Non-pigmented ciliary epithelial cell (primary cell): ENCODE measurements at regions not wholly inside any gene's neighbourhood (a gene's known extent, or its start where the extent isn't known, plus 50 kb on each side); places are given as distances from the start of the nearest gene placed in this dataset.
A peak's percentile ranks its signal among the peaks of the same experiment; 100 is the strongest.
"Not testable (repeated sequence)": the region's sequence is repeated elsewhere in the genome, so short reads cannot be mapped to it uniquely, and the experiment has no call there.

Experiments used
- DNase-seq: peaks from one replicate; pipeline ENCODE4 v3.0.0-alpha.2; 2010; ENCODE audit warnings: low read depth

DNA sequence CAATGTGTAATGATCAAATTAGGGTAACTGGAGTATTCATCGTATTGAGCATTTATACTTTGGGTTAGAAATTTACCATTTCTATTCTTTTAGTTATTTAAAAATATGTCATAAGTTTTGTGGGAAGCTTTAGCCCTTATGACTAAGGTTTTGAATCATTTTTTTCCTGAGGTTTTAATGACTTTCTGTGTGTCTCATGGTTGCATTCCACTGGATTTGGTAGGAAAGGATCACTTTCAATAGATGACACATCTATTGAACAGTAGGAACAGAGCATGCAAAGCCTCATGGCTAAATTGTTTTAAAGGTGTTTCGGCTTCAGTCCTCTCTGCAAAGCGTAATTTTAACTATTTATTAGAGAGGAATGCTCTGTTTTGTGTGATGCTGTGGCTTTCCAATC, 512.4 kb upstream of the CHD1 start:
- no peak for DNase-seq

DNA sequence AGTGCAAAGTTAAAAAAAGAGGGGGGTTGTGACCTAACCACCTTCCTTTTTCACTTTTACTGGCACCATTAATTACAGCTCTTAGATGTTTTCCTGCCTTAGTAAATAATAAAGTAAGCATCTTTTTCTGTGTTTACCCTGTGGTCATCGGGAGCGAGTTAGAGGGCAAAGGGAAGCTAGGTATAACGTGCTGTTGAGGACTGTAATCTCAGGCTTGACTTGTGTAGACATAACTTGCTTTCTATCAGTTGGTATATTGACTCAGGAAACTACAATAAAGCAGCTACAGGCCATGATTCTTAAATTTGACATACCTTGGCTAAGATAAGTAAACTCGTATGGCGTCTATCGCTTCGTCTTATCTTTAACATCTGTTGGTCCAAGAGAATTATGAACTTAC, 509.8 kb upstream of the CHD1 start:
- no peak for DNase-seq

DNA sequence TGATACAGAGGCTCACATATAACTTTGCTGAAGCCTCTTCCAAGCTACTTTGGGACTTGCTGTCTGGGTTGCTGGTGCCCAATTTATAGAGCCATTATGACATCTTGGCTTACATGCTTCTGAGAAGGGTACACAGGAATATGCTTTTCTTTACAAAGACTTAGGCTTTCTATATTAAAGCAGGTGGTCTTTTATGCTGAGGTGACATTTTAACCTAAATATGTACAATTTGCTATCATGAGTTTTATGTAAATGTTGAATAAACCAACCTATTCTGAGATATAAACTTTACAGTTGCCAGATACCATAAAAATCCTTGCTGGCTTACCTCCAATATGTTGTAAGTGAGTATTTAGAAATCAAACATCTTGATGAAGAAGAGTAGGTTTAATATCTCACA, 509.2 kb upstream of the CHD1 start:
- no peak for DNase-seq

DNA sequence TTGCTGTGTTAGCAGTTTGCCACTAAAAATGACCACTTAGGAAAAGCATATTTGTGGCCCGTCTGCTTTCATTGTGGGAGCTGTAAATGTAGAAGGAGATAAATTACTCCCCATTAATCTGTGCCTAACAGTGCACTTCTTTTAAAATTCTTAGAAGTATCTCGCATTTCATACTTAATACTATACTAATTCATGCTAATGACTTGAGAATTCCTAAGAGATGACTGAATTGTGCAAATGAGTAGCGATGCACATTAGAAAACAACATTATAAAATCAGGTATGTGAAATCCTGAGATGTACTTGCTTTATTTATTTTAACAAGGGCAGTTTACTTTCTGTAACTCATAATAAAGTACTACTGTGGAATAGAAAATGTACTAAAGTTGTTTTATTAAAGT, 494.6 kb upstream of the CHD1 start:
- not testable (repeated sequence) for DNase-seq

DNA sequence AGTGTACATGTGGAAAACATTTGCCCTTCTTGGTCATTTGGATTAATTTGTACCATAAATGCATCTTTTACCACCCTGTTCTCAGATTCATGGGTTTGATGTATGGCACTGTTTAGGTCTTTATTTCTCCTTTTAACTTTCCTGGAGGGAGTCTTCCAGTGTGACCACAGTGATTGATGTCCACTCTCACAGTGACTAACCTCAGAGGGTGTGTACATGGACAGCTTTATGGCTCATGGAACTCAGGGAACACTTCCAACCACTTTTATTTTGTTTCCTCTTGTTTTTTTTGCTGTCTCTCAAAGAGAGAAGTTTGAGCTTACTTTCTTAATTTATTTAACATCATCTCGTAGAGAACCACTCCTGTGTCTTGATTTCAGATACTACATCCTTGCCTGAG, 489.8 kb upstream of the CHD1 start:
- not testable (repeated sequence) for DNase-seq

DNA sequence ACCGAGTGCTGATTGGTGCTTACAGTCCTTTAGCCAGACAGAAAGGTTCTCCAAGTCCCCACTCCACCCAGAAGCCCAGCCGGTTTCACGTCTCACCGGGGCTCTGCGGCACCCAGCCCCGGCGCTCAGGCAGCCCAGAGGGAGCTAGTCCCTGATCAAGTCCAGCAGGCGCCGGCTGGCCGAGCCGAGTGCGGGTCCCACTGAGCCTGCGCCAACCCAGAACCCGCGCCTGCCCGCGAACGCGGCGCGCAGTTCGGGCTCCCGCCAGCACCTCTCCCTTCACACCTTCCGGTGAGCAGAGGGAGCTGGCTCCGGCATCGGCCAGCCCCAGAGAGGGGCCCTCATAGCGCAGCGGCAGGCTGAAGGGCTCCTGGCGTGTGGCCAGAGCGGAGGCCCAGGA, 481.6 kb upstream of the CHD1 start:
- not testable (repeated sequence) for DNase-seq

DNA sequence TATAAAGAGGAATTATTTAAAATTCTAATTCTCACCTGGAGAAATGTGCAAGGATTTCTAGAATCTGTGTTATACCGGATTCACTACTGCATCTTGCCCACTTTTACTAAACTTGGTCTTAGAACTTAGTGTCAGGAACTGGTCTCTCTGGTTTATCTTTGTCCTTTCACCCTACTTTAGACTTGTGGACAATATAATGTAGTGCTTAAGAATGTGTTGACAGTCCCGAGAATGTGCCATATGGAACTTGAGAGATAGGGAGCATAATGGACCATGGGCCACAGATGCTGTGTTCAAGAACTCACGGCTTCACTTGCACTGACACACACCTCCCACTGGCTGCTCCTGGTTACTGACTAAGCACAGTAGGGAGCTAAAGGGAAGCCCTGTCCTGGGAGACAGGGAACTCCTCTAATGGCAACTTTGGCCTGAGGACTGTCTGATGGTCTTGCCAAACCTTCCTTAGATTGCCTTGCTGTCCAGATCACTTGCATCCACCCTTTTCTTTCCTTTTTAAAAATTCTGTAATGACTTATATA, 476.0 kb upstream of the CHD1 start:
- not testable (repeated sequence) for DNase-seq

DNA sequence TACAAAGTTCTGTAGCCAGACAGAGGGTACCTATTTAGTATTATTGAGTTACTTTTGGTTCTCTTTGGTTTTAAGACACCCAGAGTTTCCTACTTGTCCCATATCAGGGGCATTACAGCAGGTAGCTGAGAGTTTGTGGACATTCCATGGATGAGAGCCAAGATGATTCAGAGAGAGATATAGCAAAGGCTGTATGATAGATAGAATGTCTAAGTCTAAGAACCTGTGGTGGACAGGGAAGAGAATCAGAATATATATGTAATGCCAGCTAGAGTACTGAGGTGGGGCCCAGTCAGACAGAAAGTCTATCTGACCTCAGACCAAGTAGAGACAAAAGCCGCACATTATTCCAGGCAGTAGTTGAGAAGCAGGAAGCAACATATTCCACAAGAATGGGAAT, 471.8 kb upstream of the CHD1 start:
- DNase-seq = not testable (repeated sequence)

DNA sequence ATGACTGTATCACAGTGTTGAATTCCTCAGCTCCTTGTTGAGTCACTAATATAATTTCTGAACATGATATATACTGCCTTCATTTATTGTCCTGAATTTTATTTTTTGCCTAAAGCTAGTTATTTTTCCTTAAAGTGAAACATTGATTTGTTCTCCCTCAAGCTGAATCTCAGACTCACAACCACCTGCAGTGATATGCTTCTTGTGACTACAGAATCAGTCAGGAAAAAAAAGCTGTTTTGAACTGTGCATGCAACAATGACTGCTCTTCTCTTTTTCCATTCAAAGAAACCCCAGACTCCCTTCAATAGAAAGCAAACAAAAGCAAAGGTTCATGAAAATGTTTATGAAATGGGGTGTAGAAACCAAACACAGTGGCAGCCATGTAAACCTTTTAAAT, 470.2 kb upstream of the CHD1 start:
- DNase-seq = no peak

DNA sequence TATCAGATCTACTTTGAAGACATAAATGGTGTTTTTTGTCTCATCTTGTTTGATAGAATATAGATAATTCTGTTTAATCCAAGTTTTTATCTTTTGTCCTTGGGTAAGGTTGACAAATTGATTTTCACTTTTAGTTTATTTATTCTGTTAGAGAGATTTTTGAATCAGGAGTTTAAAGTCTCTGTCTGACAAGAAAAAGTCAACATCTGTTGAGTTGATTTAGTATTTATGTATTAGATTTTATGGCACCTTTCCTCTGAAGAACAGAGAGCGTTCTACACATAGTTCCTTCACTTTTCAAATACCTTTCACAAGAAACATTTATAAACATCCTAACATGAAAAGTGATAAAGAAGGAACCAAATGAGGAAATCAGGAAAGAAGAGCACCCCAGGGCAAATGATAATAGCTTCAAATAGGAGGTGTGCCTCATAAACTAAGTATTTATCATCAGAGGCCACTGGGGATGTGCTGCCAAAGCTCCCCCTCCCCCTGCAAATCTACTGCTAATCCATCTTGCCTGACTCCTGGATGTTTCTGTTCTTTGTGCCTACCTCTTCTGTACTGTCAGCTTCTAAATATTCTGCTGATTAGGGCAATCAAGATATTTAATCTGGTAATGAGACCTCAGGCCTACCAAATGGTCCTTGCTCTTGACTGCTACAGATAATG, 457.7 kb upstream of the CHD1 start:
- no peak for DNase-seq

DNA sequence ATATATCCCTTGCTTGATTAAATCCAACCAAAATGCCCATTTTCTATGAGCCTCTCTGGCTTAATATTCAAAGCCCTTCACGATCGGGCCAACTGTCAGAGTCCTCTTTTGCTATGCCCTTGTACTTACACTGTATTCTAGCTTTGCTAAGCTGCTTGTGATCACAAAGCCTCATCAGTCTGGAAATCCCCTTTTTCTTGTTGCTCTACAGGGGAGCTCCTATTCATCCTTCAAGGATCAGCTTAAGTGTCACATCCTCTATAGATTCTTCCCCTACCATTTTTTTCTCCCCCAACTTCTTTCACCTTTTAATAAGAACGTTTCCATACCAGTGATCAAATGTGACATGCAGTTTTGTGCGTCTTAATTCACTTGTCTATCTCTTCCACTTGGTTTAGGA, 450.4 kb upstream of the CHD1 start:
- DNase-seq = no peak

DNA sequence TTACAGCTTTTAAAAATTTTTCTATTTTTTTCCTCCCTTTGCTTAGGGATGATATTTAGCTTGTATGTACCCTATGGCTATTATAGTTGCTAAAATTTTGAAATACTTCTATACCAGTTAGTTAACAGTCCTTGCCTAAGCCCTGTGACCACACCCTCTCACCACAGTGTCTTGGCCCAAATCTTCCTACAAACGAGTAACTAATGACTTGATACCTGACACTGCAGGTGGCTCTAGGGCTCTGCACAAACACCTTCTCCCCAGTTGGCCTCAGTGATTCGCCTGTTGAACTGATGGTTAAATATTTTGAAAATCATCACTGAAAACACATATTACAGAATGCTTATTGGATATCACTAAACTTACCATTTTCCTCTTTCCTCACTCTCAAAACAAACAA, 449.6 kb upstream of the CHD1 start:
- no peak for DNase-seq

DNA sequence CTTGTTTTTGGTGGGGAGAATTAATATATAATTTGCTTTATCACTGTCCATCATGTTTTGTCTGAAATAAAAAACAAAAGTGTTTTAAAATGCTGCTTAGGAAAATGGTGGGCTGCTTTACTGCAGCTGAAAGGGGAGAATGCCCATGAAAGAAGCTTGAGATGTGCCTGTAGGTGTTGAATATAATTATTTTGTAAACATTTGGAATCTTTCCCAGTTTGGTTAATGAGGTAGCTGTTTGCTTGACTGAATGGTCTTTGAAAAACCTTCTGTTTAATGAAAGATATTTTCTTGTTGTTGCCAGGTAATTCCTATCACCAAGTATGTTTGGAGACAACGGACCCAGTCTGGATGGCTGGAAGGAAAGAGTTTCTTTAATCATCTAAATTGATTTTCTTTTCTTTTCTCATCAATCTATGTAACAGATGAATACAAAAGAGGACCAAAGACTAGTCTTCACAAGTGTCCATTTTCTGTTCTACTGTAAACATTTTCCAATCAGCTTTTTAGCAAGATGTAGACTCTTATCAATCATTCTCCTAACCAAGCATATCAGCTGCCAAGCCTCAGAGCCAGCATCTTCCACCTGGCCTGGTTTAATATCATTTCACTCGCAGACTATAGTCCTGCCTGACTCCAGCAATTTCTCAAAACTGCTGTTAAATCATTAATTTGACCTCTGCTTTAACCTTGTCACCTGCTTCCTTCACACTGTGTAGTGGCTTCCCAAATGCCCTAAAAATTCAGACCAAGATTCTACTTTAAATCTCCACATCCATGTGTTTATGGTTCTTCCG, 441.2 kb upstream of the CHD1 start:
- DNase-seq = no peak

DNA sequence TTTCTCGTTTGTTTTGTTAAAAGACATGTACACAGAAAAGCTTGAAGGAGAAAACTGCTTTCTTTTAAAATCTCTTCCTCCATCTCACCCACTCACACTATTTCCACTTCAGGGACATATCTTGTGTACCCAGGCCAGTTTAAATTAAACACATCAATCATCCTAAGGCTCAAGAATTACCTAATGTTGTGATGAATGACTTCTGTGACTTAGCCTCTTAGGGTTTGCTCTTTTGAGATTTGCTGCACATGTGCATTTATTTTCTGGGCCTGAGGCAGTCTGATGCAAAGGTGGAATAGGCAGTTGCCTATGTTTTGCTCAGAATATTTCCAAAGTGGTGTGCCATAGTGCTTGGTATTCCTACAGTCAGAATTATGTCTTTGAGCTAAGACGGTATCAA, 439.9 kb upstream of the CHD1 start:
- no peak for DNase-seq

DNA sequence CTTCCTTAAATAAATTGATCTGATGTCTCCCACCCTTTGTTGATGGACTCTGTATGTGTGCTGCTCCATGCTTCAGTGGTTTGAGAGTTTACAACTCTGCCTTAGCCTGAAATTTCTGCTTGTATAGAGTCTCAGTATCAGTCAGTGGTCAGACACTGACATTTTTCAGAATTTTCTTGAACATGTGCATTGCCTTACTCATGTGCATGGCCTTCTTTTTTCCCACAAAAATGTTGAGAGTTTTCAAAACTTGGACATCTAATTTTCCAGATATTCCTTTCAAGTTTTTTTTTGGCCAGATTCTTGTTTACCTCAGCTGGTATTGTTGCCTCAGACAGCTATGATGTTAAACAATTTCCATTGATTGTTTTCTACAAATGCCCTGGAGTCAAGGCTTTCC, 427.1 kb upstream of the CHD1 start:
- DNase-seq = peak; percentile 22

DNA sequence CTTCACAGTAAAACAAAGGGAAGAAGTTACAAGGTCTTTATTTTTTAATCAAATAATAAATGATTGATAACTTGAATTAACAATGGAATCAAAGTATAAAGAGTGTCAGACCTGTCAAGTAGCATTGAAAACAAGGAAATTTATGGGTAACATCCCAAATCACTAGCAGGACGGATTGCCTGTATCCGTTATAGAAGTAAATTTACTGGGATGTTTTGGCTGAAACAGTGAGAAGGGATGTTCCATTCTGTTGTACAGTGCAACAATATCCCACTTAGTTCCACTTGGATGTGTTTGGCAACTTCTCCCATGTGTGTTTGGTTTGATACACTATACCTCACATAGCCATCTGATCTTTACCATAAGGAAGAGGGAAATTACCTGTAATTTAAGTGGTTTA, 421.0 kb upstream of the CHD1 start:
- no peak for DNase-seq

DNA sequence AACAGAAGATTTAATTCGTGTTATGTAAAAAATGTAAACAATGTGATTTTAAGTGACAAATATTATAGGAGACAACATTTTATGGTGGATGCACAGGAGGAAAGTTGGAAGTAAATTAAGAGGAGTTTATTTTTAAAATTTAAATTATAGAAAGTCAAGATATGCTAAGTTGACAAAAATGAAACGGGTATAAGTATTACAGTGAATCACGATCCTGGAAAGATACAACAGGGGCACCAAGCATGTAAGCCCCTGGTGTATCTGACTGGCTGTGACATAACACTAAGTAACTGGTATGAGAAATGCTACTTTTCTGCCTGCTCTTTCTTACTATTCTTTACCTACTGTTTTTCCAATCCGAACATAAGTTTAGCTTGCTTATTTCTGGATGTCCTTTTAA, 419.8 kb upstream of the CHD1 start:
- no peak for DNase-seq

DNA sequence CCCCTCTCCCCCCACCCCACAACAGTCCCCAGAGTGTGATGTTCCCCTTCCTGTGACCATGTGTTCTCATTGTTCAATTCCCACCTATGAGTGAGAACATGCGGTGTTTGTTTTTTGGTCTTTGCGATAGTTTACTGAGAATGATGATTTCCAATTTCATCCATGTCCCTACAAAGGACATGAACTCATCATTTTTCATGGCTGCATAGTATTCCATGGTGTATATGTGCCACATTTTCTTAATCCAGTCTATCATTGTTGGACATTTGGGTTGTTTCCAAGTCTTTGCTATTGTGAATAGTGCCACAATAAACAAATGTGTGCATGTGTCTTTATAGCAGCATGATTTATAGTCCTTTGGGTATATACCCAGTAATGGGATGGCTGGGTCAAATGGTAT, 411.0 kb upstream of the CHD1 start:
- not testable (repeated sequence) for DNase-seq

DNA sequence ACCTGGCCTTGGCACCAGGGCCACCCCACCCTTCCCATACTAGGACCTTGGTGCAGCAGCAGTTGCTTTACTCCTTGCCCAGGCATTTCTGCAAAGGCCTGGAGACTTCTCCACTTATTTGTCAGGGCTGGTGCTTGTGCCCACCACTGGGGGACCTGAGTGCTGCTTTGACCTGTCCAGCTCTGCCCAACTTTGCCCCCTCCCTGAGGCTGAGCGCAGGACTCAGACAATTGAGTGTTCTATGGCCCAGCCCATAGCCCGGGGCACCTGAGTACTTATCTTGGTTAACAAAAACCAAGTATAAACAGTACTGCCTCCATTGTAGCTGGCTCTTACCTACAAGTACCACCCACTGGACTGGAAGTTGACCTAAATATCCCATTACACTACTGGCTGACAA, 406.1 kb upstream of the CHD1 start:
- DNase-seq = no peak

DNA sequence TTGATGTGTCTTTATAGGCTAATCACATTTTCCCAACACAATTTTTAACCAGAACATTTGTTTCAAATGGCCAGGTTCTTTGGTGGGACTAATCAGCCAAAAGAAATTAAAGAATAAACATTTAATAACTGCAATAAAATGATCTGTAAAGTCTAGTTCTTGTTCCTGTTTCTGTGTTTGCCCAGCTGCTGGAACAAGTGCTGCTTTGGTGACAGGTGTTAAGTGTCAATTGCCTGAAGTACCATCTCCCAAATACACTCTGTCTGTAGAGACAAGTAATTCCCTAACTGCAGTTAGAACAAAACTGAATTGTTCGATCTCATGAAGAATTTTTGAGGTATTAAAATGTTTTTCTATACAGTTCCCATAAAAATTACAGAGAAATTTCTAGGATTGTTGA, 402.3 kb upstream of the CHD1 start:
- no peak for DNase-seq

DNA sequence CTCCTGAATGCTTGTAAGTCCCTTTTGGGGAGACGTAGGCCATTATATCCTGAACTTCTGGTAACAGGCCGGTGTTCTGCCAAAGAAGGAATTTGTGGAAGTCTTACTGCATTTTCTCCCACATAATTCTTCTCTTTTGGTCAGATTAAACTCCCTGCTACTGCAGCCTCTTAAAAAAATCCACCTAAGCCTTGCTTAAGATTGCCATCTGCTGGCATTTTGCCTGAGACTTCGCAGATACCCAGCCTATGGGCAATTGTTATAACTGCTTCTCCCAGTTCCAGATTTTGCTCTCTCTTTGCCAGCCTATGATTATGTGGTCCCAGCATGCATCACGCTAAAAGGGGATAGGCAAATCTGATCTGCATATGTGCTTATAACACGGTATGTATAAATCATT, 391.6 kb upstream of the CHD1 start:
- DNase-seq = no peak

DNA sequence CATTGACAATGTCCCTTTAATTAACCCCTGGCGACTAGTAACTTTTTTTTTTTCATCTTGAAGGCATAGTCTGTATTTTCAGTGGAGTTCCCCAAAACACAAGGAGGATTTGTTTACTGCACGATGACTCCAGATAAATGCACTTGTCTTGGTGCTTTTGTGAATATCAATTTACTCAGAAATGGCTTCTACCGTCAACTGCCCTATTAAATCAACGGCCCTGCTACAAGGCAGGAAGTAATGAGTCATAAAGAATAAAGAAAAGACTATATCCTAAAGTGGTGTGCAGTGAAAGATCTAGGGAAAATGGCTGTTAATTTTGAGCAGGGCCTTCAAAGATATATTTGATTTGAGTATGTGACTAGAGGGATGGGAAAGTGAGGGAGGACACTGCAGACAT, 388.3 kb upstream of the CHD1 start:
- DNase-seq = no peak

DNA sequence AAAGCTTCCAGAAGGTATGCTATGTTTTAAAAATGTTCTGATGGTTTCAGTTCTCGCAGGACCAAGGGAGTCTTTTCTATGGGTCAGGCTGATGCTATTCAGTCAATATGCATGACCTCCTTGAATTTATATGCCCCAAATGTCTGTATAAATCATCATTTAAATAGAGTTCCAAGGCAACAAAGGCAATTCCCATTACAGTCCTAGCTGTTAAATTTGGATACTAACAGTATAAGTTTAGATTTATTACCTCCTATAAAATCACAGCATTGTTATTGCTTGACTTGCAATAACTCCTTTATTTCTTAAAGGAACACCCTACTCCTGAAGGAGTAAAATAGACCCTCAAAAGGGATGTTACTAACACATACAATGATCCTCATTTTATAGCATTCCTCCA, 387.7 kb upstream of the CHD1 start:
- no peak for DNase-seq
